ENCODE measurements at regions not wholly inside any gene's neighbourhood (a gene's known extent, or its start where the extent isn't known, plus 50 kb on each side); places are given as distances from the start of the nearest gene placed in this dataset.

DNA sequence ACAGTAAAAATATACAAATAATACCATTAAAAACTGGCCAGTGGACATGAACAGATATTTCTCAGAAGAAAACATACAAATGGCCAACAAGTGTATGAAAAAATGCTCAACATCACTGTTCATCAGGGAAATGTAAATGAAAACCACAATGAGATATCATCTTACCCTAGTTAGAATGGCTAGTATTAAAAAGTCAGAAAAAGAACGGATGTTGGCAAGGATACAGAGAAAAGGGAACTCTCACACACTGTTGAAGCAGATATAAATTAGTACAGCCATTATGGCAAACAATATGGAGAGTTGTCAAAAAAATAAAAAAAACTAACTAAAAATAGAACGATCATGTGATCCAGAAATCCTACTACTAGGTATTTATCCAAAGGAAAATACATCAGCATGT lies 222.7 kb upstream of the NAALADL2 start:
- TF ChIP-seq ZFP3 (CRISPR knock-in tag; IDR thresholded peaks at IDR 0.05), result no peak
- no peak for TF ChIP-seq TOX (CRISPR knock-in tag; IDR thresholded peaks at IDR 0.05; ENCODE audit: borderline replicate concordance)
- TF ChIP-seq, protein P1, sequence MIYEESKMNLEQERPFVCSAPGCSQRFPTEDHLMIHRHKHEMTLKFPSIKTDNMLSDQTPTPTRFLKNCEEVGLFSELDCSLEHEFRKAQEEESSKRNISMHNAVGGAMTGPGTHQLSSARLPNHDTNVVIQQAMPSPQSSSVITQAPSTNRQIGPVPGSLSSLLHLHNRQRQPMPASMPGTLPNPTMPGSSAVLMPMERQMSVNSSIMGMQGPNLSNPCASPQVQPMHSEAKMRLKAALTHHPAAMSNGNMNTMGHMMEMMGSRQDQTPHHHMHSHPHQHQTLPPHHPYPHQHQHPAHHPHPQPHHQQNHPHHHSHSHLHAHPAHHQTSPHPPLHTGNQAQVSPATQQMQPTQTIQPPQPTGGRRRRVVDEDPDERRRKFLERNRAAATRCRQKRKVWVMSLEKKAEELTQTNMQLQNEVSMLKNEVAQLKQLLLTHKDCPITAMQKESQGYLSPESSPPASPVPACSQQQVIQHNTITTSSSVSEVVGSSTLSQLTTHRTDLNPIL (CRISPR knock-in tag; IDR thresholded peaks at IDR 0.05; ENCODE audit: low read depth), result no peak
- TF ChIP-seq ZNF565 (CRISPR knock-in tag; conservative IDR thresholded peaks at IDR 0.05; ENCODE audit: low read depth), result no peak
- TF ChIP-seq ARNTL (CRISPR knock-in tag; IDR thresholded peaks at IDR 0.05; ENCODE audit: borderline replicate concordance, low read depth), result no peak
- TF ChIP-seq, protein P2, sequence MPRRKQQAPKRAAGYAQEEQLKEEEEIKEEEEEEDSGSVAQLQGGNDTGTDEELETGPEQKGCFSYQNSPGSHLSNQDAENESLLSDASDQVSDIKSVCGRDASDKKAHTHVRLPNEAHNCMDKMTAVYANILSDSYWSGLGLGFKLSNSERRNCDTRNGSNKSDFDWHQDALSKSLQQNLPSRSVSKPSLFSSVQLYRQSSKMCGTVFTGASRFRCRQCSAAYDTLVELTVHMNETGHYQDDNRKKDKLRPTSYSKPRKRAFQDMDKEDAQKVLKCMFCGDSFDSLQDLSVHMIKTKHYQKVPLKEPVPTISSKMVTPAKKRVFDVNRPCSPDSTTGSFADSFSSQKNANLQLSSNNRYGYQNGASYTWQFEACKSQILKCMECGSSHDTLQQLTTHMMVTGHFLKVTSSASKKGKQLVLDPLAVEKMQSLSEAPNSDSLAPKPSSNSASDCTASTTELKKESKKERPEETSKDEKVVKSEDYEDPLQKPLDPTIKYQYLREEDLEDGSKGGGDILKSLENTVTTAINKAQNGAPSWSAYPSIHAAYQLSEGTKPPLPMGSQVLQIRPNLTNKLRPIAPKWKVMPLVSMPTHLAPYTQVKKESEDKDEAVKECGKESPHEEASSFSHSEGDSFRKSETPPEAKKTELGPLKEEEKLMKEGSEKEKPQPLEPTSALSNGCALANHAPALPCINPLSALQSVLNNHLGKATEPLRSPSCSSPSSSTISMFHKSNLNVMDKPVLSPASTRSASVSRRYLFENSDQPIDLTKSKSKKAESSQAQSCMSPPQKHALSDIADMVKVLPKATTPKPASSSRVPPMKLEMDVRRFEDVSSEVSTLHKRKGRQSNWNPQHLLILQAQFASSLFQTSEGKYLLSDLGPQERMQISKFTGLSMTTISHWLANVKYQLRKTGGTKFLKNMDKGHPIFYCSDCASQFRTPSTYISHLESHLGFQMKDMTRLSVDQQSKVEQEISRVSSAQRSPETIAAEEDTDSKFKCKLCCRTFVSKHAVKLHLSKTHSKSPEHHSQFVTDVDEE (CRISPR knock-in tag; IDR thresholded peaks at IDR 0.05), result no peak
- no peak for TF ChIP-seq ZNF8 (CRISPR knock-in tag; IDR thresholded peaks at IDR 0.05)
- TF ChIP-seq CSDC2 (CRISPR knock-in tag; IDR thresholded peaks at IDR 0.05), result no peak
- TF ChIP-seq RARB (CRISPR knock-in tag; IDR thresholded peaks at IDR 0.05), result no peak
